ENCODE measurements at regions not wholly inside any gene's neighbourhood (a gene's known extent, or its start where the extent isn't known, plus 50 kb on each side); places are given as distances from the start of the nearest gene placed in this dataset.
"Not testable (repeated sequence)": the region's sequence is repeated elsewhere in the genome, so short reads cannot be mapped to it uniquely, and the experiment has no call there.

DNA sequence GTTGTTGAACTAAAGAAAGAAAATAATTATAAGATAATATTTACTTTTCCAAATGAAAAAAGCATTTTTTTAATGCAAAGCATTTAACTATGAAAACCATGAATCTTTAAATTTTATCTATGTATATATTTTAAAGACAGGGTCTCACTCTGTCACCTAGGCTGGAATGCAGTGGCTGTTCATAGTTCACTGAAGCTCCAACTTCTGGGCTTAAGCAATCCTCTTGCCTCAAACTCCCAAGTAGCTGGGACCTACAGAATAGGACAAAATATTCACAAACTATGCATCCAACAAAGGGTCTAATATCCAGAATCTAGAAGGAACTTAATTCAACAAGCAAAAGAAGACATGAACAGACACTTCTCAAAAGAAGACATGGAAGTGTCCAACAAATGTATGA lies 55.9 kb upstream of the ALB start:
- no peak for DNase-seq (ENCODE audit: low read depth in 1 of 2, low spot score in 1 of 2)
- no peak for TF ChIP-seq JUND (IDR thresholded peaks at IDR 0.05; ENCODE audit: low read depth)
- in situ Hi-C loops (cut with HindIII; ENCODE audit: low pct_unique_long_range_greater_than_20kb, low sequenced_read_pairs), result no loop called here

DNA sequence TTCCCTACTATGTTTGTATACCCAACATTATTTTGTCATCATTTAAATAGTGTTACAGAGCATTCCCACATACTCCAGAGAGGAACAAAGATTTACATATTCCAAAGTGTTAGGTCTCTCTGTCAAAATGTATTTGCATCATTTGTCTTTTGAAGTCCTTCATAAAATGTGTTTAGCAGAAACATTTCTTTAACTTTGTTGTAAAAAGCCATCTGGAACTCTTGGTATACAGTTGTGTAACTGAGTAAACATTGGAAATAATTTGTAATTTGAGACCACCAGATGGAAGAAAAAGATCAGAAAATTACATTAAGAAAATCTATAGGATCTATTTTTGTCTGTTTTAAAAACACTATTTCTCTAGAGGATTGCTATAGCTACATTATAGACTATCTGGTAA lies 56.6 kb upstream of the ALB start:
- no peak for TF ChIP-seq JUND (IDR thresholded peaks at IDR 0.05; ENCODE audit: low read depth)
- no peak for DNase-seq (ENCODE audit: low read depth in 1 of 2, low spot score in 1 of 2)
- in situ Hi-C loops (cut with HindIII; ENCODE audit: low pct_unique_long_range_greater_than_20kb, low sequenced_read_pairs), result no loop called here

GRCh38 chr4:73345399-73345975 lies 58.6 kb upstream of the ALB start:
- TF ChIP-seq JUND (IDR thresholded peaks at IDR 0.05; ENCODE audit: low read depth), result no peak
- DNase-seq (ENCODE audit: low read depth in 1 of 2, low spot score in 1 of 2), result no peak
- in situ Hi-C loops (cut with HindIII; ENCODE audit: low pct_unique_long_range_greater_than_20kb, low sequenced_read_pairs), result no loop called here

GRCh38 chr4:73344106-73344505 lies 60.0 kb upstream of the ALB start:
- TF ChIP-seq JUND (IDR thresholded peaks at IDR 0.05; ENCODE audit: low read depth), result no peak
- in situ Hi-C loops (cut with HindIII; ENCODE audit: low pct_unique_long_range_greater_than_20kb, low sequenced_read_pairs), result no loop called here
- no peak for DNase-seq (ENCODE audit: low read depth in 1 of 2, low spot score in 1 of 2)

DNA sequence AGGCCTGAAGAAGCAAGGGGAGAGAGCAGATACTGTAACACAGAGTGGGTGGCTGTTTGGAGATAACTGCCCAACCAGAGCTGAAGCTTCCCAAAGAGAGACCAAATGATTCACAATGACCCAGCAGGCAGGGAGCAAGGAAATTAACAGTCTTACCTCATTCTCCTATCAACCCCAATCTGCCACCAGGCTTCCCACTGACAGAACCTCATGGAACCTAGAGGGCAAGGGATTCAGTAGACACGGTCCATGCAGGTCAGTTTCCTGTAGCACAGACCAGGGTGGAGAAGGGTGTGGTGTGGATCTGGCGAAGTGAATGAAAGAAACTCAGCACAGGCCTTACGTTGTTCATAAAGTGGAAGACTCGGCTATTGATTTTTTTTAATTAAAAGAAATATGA lies 60.7 kb upstream of the ALB start:
- no peak for DNase-seq (ENCODE audit: low read depth in 1 of 2, low spot score in 1 of 2)
- in situ Hi-C loops (cut with HindIII; ENCODE audit: low pct_unique_long_range_greater_than_20kb, low sequenced_read_pairs), result no loop called here
- TF ChIP-seq JUND (IDR thresholded peaks at IDR 0.05; ENCODE audit: low read depth), result no peak

- DNase-seq (ENCODE audit: low read depth in 1 of 2, low spot score in 1 of 2), result peak; percentile 2 to 73
- in situ Hi-C loops (cut with HindIII; ENCODE audit: low pct_unique_long_range_greater_than_20kb, low sequenced_read_pairs), result no loop called here
- TF ChIP-seq JUND (IDR thresholded peaks at IDR 0.05; ENCODE audit: low read depth), result no peak
Observed at GRCh38 chr4:73341454-73341853, 62.6 kb upstream of the ALB start.

- in situ Hi-C loops (cut with HindIII; ENCODE audit: low pct_unique_long_range_greater_than_20kb, low sequenced_read_pairs), result no loop called here
- TF ChIP-seq JUND (IDR thresholded peaks at IDR 0.05; ENCODE audit: low read depth), result no peak
- no peak for DNase-seq (ENCODE audit: low read depth in 1 of 2, low spot score in 1 of 2)
Observed at GRCh38 chr4:73340917-73341316, 63.2 kb upstream of the ALB start.

GRCh38 chr4:73335679-73336078 lies 68.4 kb upstream of the ALB start:
- DNase-seq (ENCODE audit: low read depth in 1 of 2, low spot score in 1 of 2), result no peak
- TF ChIP-seq JUND (IDR thresholded peaks at IDR 0.05; ENCODE audit: low read depth), result no peak
- in situ Hi-C loops (cut with HindIII; ENCODE audit: low pct_unique_long_range_greater_than_20kb, low sequenced_read_pairs), result no loop called here

DNA sequence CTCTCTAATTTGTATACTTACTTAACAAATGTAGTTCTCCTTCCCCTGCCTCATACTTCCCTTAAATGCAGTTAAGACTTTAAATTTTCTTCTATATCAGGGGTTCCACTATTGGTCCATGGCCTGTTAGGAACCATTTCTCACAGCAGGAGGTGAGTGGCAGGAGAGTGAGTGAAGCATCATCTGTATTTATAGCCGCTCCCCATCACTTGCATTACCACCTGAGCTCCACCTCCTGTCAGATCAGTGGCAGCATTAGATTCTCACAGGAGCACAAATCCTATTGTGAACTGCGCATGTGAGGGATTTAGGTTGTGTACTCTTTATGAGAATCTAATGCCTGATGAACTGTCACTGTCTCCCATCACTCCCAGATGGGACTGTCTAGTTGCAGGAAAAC lies 72.1 kb upstream of the ALB start:
- in situ Hi-C loops (cut with HindIII; ENCODE audit: low pct_unique_long_range_greater_than_20kb, low sequenced_read_pairs); DNase-seq (ENCODE audit: low read depth in 1 of 2, low spot score in 1 of 2): not testable (repeated sequence)

GRCh38 chr4:73329300-73329699 lies 70.7 kb upstream of the ANKRD17 start:
- no peak for TF ChIP-seq JUND (IDR thresholded peaks at IDR 0.05; ENCODE audit: low read depth)
- in situ Hi-C loops (cut with HindIII; ENCODE audit: low pct_unique_long_range_greater_than_20kb, low sequenced_read_pairs), result no loop called here
- DNase-seq (ENCODE audit: low read depth in 1 of 2, low spot score in 1 of 2), result no peak

GRCh38 chr4:73325776-73326175 lies 67.2 kb upstream of the ANKRD17 start:
- in situ Hi-C loops (cut with HindIII; ENCODE audit: low pct_unique_long_range_greater_than_20kb, low sequenced_read_pairs); DNase-seq (ENCODE audit: low read depth in 1 of 2, low spot score in 1 of 2): not testable (repeated sequence)

DNA sequence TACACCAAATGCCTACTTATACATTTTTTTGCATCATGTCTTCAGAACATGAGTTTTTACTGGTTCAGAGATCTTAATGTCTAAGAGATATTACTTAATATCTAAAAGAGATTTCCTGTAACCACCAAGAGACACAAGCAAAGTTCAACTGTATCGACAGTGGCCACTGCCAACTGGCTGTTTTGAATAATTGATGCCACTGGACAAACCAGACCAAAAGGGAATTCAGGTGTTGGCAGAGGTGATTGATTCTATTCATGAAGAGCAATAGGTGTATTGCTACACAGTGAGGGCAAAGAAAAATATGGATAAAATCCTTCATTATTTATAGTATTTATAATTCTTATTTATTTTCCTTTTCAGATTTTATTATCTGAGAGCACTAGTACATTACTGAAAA lies 58.5 kb upstream of the ANKRD17 start:
- TF ChIP-seq JUND (IDR thresholded peaks at IDR 0.05; ENCODE audit: low read depth), result no peak
- in situ Hi-C loops (cut with HindIII; ENCODE audit: low pct_unique_long_range_greater_than_20kb, low sequenced_read_pairs), result no loop called here
- no peak for DNase-seq (ENCODE audit: low read depth in 1 of 2, low spot score in 1 of 2)

DNA sequence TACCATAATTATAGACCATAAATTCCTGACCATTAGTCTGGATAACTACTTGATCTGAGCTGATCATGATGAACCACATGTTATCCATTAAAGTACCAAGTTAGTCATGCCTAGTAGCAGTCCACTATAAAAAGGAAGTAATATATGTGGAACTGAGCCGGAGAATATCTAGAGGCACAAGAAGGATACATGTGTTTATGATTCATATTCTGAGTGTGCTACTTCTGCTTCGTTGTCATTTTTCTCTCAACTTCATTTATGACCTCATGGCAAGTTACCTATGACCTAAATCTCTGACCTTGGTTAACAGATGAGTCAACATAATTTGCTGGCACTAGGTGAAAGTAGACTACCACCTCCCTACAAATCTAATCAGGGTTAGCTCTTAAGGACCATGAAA lies 56.5 kb upstream of the ANKRD17 start:
- DNase-seq (ENCODE audit: low read depth in 1 of 2, low spot score in 1 of 2), result no peak
- in situ Hi-C loops (cut with HindIII; ENCODE audit: low pct_unique_long_range_greater_than_20kb, low sequenced_read_pairs), result no loop called here
- TF ChIP-seq JUND (IDR thresholded peaks at IDR 0.05; ENCODE audit: low read depth), result no peak

DNA sequence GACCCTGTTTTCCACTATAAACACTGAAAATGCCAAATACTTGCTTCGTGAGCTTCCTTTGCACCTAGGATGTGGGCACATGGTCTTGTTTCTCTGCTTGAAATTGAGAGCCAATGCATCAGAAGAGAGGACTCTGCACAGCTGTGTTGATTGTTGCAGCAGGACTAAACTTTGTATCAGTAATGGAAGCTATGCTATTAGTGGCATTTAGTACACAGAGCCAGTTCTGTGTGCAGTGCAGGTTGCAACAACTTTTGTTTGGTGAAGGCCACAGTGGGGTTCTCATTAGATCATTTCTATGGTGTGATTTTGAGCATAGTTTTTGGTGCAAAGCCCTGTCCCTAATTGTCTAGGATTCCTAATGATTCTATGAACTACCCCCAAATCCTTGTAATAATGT lies 54.4 kb upstream of the ANKRD17 start:
- TF ChIP-seq JUND (IDR thresholded peaks at IDR 0.05; ENCODE audit: low read depth), result no peak
- no peak for DNase-seq (ENCODE audit: low read depth in 1 of 2, low spot score in 1 of 2)
- in situ Hi-C loops (cut with HindIII; ENCODE audit: low pct_unique_long_range_greater_than_20kb, low sequenced_read_pairs), result no loop called here
